ENCODE measurements at regions not wholly inside any gene's neighbourhood (a gene's known extent, or its start where the extent isn't known, plus 50 kb on each side); places are given as distances from the start of the nearest gene placed in this dataset.

DNA sequence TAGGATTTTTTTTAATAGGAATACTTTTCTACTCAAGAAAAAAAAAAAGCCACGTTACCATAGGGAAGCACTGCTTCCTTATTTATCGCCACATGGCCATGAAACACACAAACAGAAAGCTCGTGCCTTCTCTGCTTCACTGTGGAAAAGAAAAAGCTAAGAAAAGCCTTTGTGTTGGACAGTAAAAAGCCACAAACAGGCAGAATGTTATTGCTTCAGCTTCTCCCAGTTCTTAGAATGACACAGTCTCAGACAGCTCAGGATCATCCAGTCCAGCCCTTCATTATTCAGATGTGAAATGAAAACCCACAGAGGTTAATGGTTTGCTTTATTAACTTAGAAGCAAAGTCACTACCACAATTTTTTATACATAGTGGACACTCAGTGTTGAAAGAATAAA is 181.6 kb upstream of the NOCT start:
- H3K4me2 ChIP-seq (ENCODE audit: low read depth, low read length) = no peak overlapping the region
- no peak overlapping the region for H3K18ac ChIP-seq (ENCODE audit: low read depth, low read length)
- no peaks in the 10 kb centered on the region for H3K36me3 ChIP-seq (ENCODE audit: control insufficient read depth, insufficient read depth, low read length)
- no peak overlapping the region for H3K27ac ChIP-seq (ENCODE audit: insufficient read depth, low read length)
- no peak overlapping the region for H3K14ac ChIP-seq (replicated peaks; ENCODE audit: low read depth, low read length)
- no peak overlapping the region for H2BK20ac ChIP-seq (ENCODE audit: low read depth, low read length)
- H3K9me3 ChIP-seq (ENCODE audit: control insufficient read depth, insufficient read depth, low read length) = peaks cover 2% of the 10 kb centered on the region; the same call in 1 of the 2 replicates
- peaks cover 7% of the 10 kb centered on the region; the same call in 1 of the 2 replicates for H3K27me3 ChIP-seq (ENCODE audit: control insufficient read depth, insufficient read depth, low read length)
- no peak overlapping the region for H2AFZ ChIP-seq (replicated peaks; ENCODE audit: low read length, poor library complexity)
- TF ChIP-seq, protein P1, sequence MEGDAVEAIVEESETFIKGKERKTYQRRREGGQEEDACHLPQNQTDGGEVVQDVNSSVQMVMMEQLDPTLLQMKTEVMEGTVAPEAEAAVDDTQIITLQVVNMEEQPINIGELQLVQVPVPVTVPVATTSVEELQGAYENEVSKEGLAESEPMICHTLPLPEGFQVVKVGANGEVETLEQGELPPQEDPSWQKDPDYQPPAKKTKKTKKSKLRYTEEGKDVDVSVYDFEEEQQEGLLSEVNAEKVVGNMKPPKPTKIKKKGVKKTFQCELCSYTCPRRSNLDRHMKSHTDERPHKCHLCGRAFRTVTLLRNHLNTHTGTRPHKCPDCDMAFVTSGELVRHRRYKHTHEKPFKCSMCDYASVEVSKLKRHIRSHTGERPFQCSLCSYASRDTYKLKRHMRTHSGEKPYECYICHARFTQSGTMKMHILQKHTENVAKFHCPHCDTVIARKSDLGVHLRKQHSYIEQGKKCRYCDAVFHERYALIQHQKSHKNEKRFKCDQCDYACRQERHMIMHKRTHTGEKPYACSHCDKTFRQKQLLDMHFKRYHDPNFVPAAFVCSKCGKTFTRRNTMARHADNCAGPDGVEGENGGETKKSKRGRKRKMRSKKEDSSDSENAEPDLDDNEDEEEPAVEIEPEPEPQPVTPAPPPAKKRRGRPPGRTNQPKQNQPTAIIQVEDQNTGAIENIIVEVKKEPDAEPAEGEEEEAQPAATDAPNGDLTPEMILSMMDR (conservative IDR thresholded peaks at IDR 0.05; ENCODE audit: low read depth, low read length) = no peak
- no peak for TF ChIP-seq CHD1 (IDR thresholded peaks at IDR 0.05; ENCODE audit: low read depth, low read length)
- TF ChIP-seq USF2 (IDR thresholded peaks at IDR 0.05; ENCODE audit: low read depth, low read length) = no peak
- no peak for TF ChIP-seq NFE2L2 (IDR thresholded peaks at IDR 0.05; ENCODE audit: low read depth, low read length)
- no peak for TF ChIP-seq RAD21 (IDR thresholded peaks at IDR 0.05; ENCODE audit: low read length)
- H2BK15ac ChIP-seq (ENCODE audit: low read depth, low read length) = no peak overlapping the region
- no TSS peak for BruUV-seq (replicated peaks)
- dilution Hi-C loops (cut with HindIII; ENCODE audit: low sequenced_read_pairs, unreplicated experiment) = no loop called here
- no peak for ATAC-seq (ENCODE audit: low read depth)
- no peak overlapping the region for H4K91ac ChIP-seq (ENCODE audit: insufficient read depth, low read depth, low read length)
- no peaks in the 10 kb centered on the region for H3K9me1 ChIP-seq (ENCODE audit: insufficient read depth, low read length)
- no peak overlapping the region for H3K4ac ChIP-seq (ENCODE audit: low read depth, low read length)
- H3K79me1 ChIP-seq (ENCODE audit: low read depth in 1 of 2, low read length in 2 of 2) = no peaks in the 10 kb centered on the region
- H4K5ac ChIP-seq (ENCODE audit: low read depth, low read length) = no peak overlapping the region
- no peaks in the 10 kb centered on the region for H4K20me1 ChIP-seq (ENCODE audit: insufficient read depth, low read length)
- intact Hi-C loops (cut with micrococcal nuclease) = no loop called here
- CTCF ChIA-PET = no interaction called here
- no peaks in the 10 kb centered on the region for H3K4me1 ChIP-seq (ENCODE audit: control insufficient read depth, insufficient read depth, low read length)
- H3K9ac ChIP-seq (ENCODE audit: low read depth, low read length) = no peak overlapping the region
- DNase-seq = no peak
- H2AK9ac ChIP-seq (replicated peaks; ENCODE audit: low read depth, low read length, poor library complexity) = no peak overlapping the region
- H2AK5ac ChIP-seq (ENCODE audit: low read depth, low read length) = no peak overlapping the region
- no peak overlapping the region for H3K4me3 ChIP-seq (ENCODE audit: insufficient read depth, low read depth, low read length)
- H2BK5ac ChIP-seq (ENCODE audit: low read depth, low read length, poor library complexity, severe bottlenecking) = no peak overlapping the region
- WGBS, 2 experiments (ENCODE audit: extremely low coverage in 2 of 2, insufficient read length in 1 of 2) = no CpG with 5 or more reads among the region's 3 CpGs
- H2BK120ac ChIP-seq (ENCODE audit: low read depth, low read length) = no peak overlapping the region
- H4K8ac ChIP-seq (ENCODE audit: low read depth in 2 of 2, low read length in 2 of 2) = no peak overlapping the region
- in situ Hi-C loops (cut with MboI; ENCODE audit: low sequenced_read_pairs) = no loop called here
- POLR2A ChIA-PET (ENCODE audit: unreplicated experiment) = no interaction called here
- H3K56ac ChIP-seq (ENCODE audit: extremely low read depth, insufficient read depth, low read length) = no peak overlapping the region
- no peak overlapping the region for H3K23ac ChIP-seq (ENCODE audit: low read depth, low read length)
